Progenitor cell of endocrine pancreas (in vitro differentiated cells): ENCODE measurements at regions not wholly inside any gene's neighbourhood (a gene's known extent, or its start where the extent isn't known, plus 50 kb on each side); places are given as distances from the start of the nearest gene placed in this dataset.

Experiments
- DNase-seq: peaks from one replicate; pipeline ENCODE4 v3.0.0; 2021; ENCODE audit warnings: low spot score; ENCODE audit not compliant: unreplicated experiment
- H3K27ac Mint-ChIP-seq: 2 replicates; pipeline ENCODE4 v1.8.0; 2021; ENCODE audit warnings: mild to moderate bottlenecking, moderate library complexity, mixed read lengths
- H3K27me3 Mint-ChIP-seq: 2 replicates; pipeline ENCODE4 v1.8.0; 2021; ENCODE audit warnings: mixed read lengths
- H3K36me3 Mint-ChIP-seq: 2 replicates; pipeline ENCODE4 v1.8.0; 2022; ENCODE audit warnings: mixed read lengths; ENCODE audit not compliant: insufficient read depth
- H3K4me1 Mint-ChIP-seq: 2 replicates; pipeline ENCODE4 v1.8.0; 2021; ENCODE audit warnings: low read depth, mixed read lengths
- H3K4me3 Mint-ChIP-seq: 2 replicates; pipeline ENCODE4 v1.8.0; 2021; ENCODE audit warnings: low read depth, mild to moderate bottlenecking, moderate library complexity, mixed read lengths
- H3K9me3 Mint-ChIP-seq: 2 replicates; pipeline ENCODE4 v1.8.0; 2021; ENCODE audit warnings: low read depth, mixed read lengths
- TF ChIP-seq, protein P1 (sequence below): fragments of 200-600 bp; sonication (generic); IDR thresholded peaks from one replicate; pipeline ENCODE4 v1.5.0; 2021; ENCODE audit warnings: antibody characterized with exemption, mild to moderate bottlenecking; ENCODE audit not compliant: unreplicated experiment

DNA sequence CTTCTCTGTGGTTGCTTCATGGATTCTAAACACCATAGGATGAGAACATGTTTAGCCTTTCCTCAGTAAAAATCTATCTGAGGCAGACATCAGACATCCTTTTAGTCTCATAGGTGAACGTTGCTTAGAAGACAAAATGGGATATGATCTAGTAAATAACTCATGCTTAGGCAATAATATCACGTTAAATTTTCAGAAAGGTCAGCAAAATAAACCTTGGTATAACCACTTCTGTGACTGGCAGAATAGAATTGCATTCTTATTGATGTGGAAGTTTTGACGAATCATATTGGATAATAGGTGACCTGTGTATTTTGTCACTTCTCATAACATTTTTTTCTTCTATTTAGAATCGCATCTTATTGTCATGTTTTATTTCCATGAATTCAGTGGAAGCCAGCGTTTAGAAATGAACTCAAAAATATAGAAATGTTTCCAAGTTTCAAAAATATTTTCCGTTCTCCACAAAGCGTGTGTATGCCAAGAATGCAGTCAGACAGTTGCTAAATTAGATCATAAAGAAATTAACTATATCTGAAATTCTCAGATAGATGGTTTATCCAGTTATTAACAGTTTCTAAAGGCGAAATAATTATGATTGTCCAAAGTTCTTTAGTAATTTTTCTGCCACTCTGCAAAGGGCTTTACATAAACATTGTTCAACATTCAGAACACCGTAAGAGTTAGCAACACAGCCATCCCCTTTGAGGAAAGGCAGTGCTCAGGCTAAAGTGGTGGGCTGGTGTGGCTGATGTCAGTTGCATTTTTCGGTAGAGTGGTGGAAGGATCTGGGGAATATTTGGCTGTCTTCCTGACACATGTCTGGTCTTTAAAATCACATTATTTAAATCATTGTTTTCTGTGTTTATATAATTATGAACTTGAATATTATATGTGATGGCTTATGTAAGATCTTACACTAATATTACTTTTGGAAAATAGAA, 827.2 kb downstream of the MTRR start:
- H3K27ac Mint-ChIP-seq: no peak overlapping the region
- H3K27me3 Mint-ChIP-seq: no peaks in the 10 kb centered on the region
- no peak for DNase-seq
- TF ChIP-seq, protein P1, sequence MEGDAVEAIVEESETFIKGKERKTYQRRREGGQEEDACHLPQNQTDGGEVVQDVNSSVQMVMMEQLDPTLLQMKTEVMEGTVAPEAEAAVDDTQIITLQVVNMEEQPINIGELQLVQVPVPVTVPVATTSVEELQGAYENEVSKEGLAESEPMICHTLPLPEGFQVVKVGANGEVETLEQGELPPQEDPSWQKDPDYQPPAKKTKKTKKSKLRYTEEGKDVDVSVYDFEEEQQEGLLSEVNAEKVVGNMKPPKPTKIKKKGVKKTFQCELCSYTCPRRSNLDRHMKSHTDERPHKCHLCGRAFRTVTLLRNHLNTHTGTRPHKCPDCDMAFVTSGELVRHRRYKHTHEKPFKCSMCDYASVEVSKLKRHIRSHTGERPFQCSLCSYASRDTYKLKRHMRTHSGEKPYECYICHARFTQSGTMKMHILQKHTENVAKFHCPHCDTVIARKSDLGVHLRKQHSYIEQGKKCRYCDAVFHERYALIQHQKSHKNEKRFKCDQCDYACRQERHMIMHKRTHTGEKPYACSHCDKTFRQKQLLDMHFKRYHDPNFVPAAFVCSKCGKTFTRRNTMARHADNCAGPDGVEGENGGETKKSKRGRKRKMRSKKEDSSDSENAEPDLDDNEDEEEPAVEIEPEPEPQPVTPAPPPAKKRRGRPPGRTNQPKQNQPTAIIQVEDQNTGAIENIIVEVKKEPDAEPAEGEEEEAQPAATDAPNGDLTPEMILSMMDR: no peak
- no peak overlapping the region for H3K4me3 Mint-ChIP-seq
- H3K36me3 Mint-ChIP-seq: no peaks in the 10 kb centered on the region
- peaks cover 3% of the 10 kb centered on the region for H3K9me3 Mint-ChIP-seq
- peaks cover 2% of the 10 kb centered on the region for H3K4me1 Mint-ChIP-seq

GRCh38 chr5:8700222-8700621, 831.3 kb downstream of the MTRR start:
- no peaks in the 10 kb centered on the region for H3K36me3 Mint-ChIP-seq
- H3K27ac Mint-ChIP-seq: no peak overlapping the region
- H3K4me3 Mint-ChIP-seq: no peak overlapping the region
- H3K27me3 Mint-ChIP-seq: no peaks in the 10 kb centered on the region
- TF ChIP-seq, protein P1: no peak
- no peaks in the 10 kb centered on the region for H3K4me1 Mint-ChIP-seq
- no peak for DNase-seq
- H3K9me3 Mint-ChIP-seq: peaks cover 3% of the 10 kb centered on the region

- no peak overlapping the region for H3K27ac Mint-ChIP-seq
- H3K36me3 Mint-ChIP-seq: no peaks in the 10 kb centered on the region
- H3K4me3 Mint-ChIP-seq: no peak overlapping the region
- H3K4me1 Mint-ChIP-seq: no peaks in the 10 kb centered on the region
- DNase-seq: no peak
- peaks cover 3% of the 10 kb centered on the region for H3K9me3 Mint-ChIP-seq
- no peaks in the 10 kb centered on the region for H3K27me3 Mint-ChIP-seq
- TF ChIP-seq, protein P1: no peak
These were observed 831.7 kb downstream of the MTRR start for GRCh38 chr5:8700671-8701070.

DNA sequence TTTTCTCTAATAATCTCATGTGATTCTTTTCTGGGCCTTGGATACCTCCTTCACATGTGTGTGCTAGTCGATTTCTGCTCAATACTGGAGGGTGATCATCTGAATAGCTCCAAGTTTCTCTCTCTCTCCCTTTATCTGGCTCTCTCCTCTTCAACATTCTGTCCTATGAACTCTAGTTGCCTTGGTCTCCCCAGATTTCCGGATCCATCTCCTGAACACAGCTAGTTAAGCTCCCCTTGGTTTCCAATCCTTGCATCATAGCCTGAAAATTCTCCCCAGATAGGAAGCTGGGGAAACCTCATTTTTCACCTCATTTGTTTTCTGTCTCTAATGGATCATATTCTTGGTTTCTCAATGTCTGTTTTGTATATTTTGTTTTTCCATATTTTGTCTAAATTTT, 832.3 kb downstream of the MTRR start:
- Mint-ChIP-seq H3K4me1 (no peaks in the 10 kb centered on the region), H3K9me3 (peaks cover 3% of the 10 kb centered on the region), H3K36me3 (no peaks in the 10 kb centered on the region), H3K27me3 (no peaks in the 10 kb centered on the region), H3K4me3 (no peak overlapping the region), H3K27ac (no peak overlapping the region)
- TF ChIP-seq, protein P1: no peak
- no peak for DNase-seq

DNA sequence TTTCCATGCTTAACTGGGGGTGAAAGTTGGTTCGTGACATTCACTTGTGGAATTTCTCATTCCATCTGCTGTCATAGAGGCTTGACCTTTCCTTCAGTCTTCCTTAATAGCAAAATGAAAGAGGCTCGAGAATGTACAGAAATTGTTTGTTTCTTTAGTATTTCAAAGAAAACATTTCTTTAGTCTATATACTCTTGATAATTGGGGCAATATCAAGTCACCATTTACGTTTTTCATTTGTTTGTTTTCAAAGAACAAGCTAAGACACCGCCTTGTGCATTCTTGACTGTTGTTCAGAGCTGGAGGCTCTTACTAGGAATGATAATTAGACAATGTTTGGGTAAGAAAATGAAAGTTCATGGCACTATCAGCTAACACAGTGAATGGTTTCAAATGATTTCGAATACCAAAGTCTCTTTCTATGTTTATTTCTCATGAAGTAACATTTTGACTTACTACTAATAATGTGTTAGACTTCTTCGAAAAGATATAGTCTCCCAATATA, 835.4 kb downstream of the SEMA5A start:
- Mint-ChIP-seq H3K27me3 (no peaks in the 10 kb centered on the region), H3K9me3 (peaks cover 3% of the 10 kb centered on the region), H3K36me3 (no peaks in the 10 kb centered on the region), H3K27ac (no peak overlapping the region), H3K4me1 (no peaks in the 10 kb centered on the region), H3K4me3 (no peak overlapping the region)
- no peak for DNase-seq
- TF ChIP-seq, protein P1: no peak
